Gastrocnemius medialis (tissue), 4 donors: ENCODE measurements at regions not wholly inside any gene's neighbourhood (a gene's known extent, or its start where the extent isn't known, plus 50 kb on each side); places are given as distances from the start of the nearest gene placed in this dataset.

Source experiments
- ATAC-seq, 2 donors: fragments of 150-250 bp; one replicate each; pipeline ENCODE4 v1.9.1; 2016
- DNase-seq, 2 donors: peaks; one replicate each; pipeline ENCODE4 v3.0.0-alpha.2; 2019
- H3K27ac ChIP-seq, 4 donors: fragments of 200-600 bp; sonication (generic); 1 replicate in 1 of 4; 2 replicates in 3 of 4; pipeline ENCODE4 v1.5.1; 2016 to 2018; ENCODE audit warnings: mild to moderate bottlenecking in 2 of 4, moderate library complexity in 1 of 4
- H3K27me3 ChIP-seq, 3 donors: fragments of 200-600 bp; sonication (generic) in 2 of 3; 1 replicate in 1 of 3; 2 replicates in 2 of 3; pipeline versions ENCODE4 v1.5.1 to v1.6.0; 2016 to 2019; ENCODE audit warnings: mild to moderate bottlenecking in 1 of 3, moderate library complexity in 1 of 3
- H3K36me3 ChIP-seq, 2 donors: fragments of 200-600 bp; sonication (generic) in 1 of 2; one replicate each; pipeline ENCODE4 v1.5.1; 2017 to 2018
- H3K4me1 ChIP-seq, 2 donors: fragments of 200-600 bp; sonication (generic) in 1 of 2; one replicate each; pipeline ENCODE4 v1.5.1; 2016 to 2017; ENCODE audit warnings: mild to moderate bottlenecking in 2 of 2
- H3K4me3 ChIP-seq, 4 donors: fragments of 200-600 bp; sonication (generic) in 3 of 4; 1 replicate in 1 of 4; 2 replicates in 3 of 4; pipeline ENCODE4 v1.5.1; 2016 to 2019; ENCODE audit warnings: mild to moderate bottlenecking in 2 of 4
- H3K9me3 ChIP-seq, 3 donors: fragments of 200-600 bp; sonication (generic) in 2 of 3; 1 replicate in 1 of 3; 2 replicates in 2 of 3; pipeline ENCODE4 v1.5.1; 2016 to 2019
- CTCF ChIP-seq, 5 experiments: fragments of 450-650 bp in 3 of 5; fragments of 200-600 bp in 2 of 5; sonication (generic) in 2 of 5; IDR thresholded peaks in 4 of 5; conservative IDR thresholded peaks in 1 of 5; 1 replicate in 4 of 5; 2 replicates in 1 of 5; pipeline ENCODE4 v1.5.1; 2016 to 2019; ENCODE audit warnings: antibody characterized with exemption in 5 of 5, mild to moderate bottlenecking in 3 of 5, moderate library complexity in 3 of 5
- POLR2A ChIP-seq, 2 donors: fragments of 450-650 bp; IDR thresholded peaks; one replicate each; pipeline ENCODE4 v1.6.1; 2017; ENCODE audit warnings: antibody characterized with exemption in 2 of 2, mild to moderate bottlenecking in 2 of 2, moderate library complexity in 2 of 2
- in situ Hi-C, 4 donors: fragments of 200-750 bp; cut with MboI; loops; one replicate each; pipeline versions ENCODE4 v1.15.0 to v1.8.0; 2017; ENCODE audit warnings: low sequenced_read_pairs in 4 of 4
- intact Hi-C: fragments of 100-400 bp; cut with DNase I; formaldehyde crosslinking; loops from one replicate; pipeline ENCODE4 v1.15.1; 2023; ENCODE audit warnings: low total_unique reads

GRCh38 chr14:87863047-87863446 is 129.9 kb downstream of the GALC start:
- intact Hi-C loops, result no loop called here

GRCh38 chr14:87852107-87852506 is 140.9 kb downstream of the GALC start:
- DNase-seq, result no peak
- intact Hi-C loops, result no loop called here
- no peak overlapping the region for H3K4me3 ChIP-seq
- in situ Hi-C loops, result no loop called here
- ATAC-seq, result no peak
- no peaks in the 10 kb centered on the region for H3K4me1 ChIP-seq
- H3K27ac ChIP-seq, result no peak overlapping the region
- H3K27me3 ChIP-seq, result no peaks in the 10 kb centered on the region
- TF ChIP-seq POLR2A (IDR thresholded peaks at IDR 0.05) (no peak), CTCF (IDR thresholded peaks at IDR 0.05 in 4 of 5, conservative IDR thresholded peaks at IDR 0.05 in 1 of 5) (no peak)
- H3K36me3 ChIP-seq, result no peaks in the 10 kb centered on the region
- no peaks in the 10 kb centered on the region for H3K9me3 ChIP-seq

More at GRCh38 chr14:87863047-87863446, 129.9 kb downstream of the GALC start:
- in situ Hi-C loops, result no loop called here
- Histone ChIP-seq H3K4me1 (no peaks in the 10 kb centered on the region), H3K36me3 (no peaks in the 10 kb centered on the region), H3K27me3 (no peaks in the 10 kb centered on the region), H3K27ac (no peak overlapping the region), H3K9me3 (no peaks in the 10 kb centered on the region), H3K4me3 (no peak overlapping the region)
- TF ChIP-seq POLR2A (IDR thresholded peaks at IDR 0.05) (no peak), CTCF (IDR thresholded peaks at IDR 0.05 in 4 of 5, conservative IDR thresholded peaks at IDR 0.05 in 1 of 5) (no peak)
- DNase-seq (no peak), ATAC-seq (no peak)

- no peak for ATAC-seq
- intact Hi-C loops (no loop called here), in situ Hi-C loops (no loop called here)
- H3K4me1 ChIP-seq, result no peaks in the 10 kb centered on the region
- no peak overlapping the region for H3K4me3 ChIP-seq
- H3K27ac ChIP-seq, result no peak overlapping the region
- H3K36me3 ChIP-seq, result no peaks in the 10 kb centered on the region
- DNase-seq, result no peak
- TF ChIP-seq POLR2A (IDR thresholded peaks at IDR 0.05), result no peak
- TF ChIP-seq CTCF (IDR thresholded peaks at IDR 0.05 in 4 of 5, conservative IDR thresholded peaks at IDR 0.05 in 1 of 5), result no peak
- H3K9me3 ChIP-seq, result no peaks in the 10 kb centered on the region
- no peaks in the 10 kb centered on the region for H3K27me3 ChIP-seq
Measured at GRCh38 chr14:87851190-87851589, 141.8 kb downstream of the GALC start.

GRCh38 chr14:87847216-87847755 is 145.7 kb downstream of the GALC start:
- intact Hi-C loops, result no loop called here
- in situ Hi-C loops, result no loop called here
- H3K36me3 ChIP-seq, result no peaks in the 10 kb centered on the region
- H3K27me3 ChIP-seq, result no peaks in the 10 kb centered on the region
- no peak overlapping the region for H3K27ac ChIP-seq
- TF ChIP-seq POLR2A (IDR thresholded peaks at IDR 0.05) (no peak), CTCF (IDR thresholded peaks at IDR 0.05 in 4 of 5, conservative IDR thresholded peaks at IDR 0.05 in 1 of 5) (no peak)
- DNase-seq, result no peak
- H3K4me1 ChIP-seq, result no peaks in the 10 kb centered on the region
- H3K4me3 ChIP-seq, result no peak overlapping the region
- no peaks in the 10 kb centered on the region for H3K9me3 ChIP-seq
- no peak for ATAC-seq

- H3K4me1 ChIP-seq, result no peaks in the 10 kb centered on the region
- ATAC-seq (no peak), DNase-seq (no peak)
- H3K9me3 ChIP-seq, result no peaks in the 10 kb centered on the region
- intact Hi-C loops, result no loop called here
- H3K27ac ChIP-seq, result no peak overlapping the region
- H3K36me3 ChIP-seq, result no peaks in the 10 kb centered on the region
- TF ChIP-seq CTCF (IDR thresholded peaks at IDR 0.05 in 4 of 5, conservative IDR thresholded peaks at IDR 0.05 in 1 of 5) (no peak), POLR2A (IDR thresholded peaks at IDR 0.05) (no peak)
- no peak overlapping the region for H3K4me3 ChIP-seq
- in situ Hi-C loops, result no loop called here
- no peaks in the 10 kb centered on the region for H3K27me3 ChIP-seq
Measured at GRCh38 chr14:87840906-87841305, 152.1 kb downstream of the GALC start.
